Frontal cortex (tissue), 3 donors: ENCODE measurements at regions not wholly inside any gene's neighbourhood (a gene's known extent, or its start where the extent isn't known, plus 50 kb on each side); places are given as distances from the start of the nearest gene placed in this dataset.

Experiments used
- DNase-seq, 2 donors: peaks; one replicate each; pipeline ENCODE4 v3.0.0; 2012; ENCODE audit warnings: low spot score in 2 of 2
- FAIRE-seq: peaks from 2 replicates; lab custom pipeline; 2012; peaks lifted over from hg19 to GRCh38; lab: Jason Lieb, UNC
- donor health status: control.
- donor health status: control.
- donor health status: control.

DNA sequence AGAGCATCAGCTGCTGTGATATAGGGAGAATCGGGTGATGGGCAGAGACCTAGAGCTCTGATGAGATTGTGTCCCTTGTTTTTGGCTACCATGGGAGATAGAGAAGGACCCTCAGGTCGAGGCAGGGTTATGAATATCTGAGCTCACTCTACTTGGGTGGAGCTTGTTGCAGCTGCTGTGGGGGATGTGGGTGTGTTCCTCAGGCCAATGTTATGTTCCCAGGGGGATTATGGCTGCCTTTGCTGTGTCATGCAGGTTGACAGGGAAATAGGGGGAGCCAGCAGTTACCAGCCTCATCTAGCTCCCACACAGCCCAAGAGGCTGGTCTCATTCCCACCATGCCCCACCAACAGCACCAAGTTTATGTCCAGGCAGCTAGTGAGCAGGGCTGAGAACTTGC, 131.5 kb downstream of the TRIM42 start:
- no peak for FAIRE-seq
- no peak for DNase-seq

DNA sequence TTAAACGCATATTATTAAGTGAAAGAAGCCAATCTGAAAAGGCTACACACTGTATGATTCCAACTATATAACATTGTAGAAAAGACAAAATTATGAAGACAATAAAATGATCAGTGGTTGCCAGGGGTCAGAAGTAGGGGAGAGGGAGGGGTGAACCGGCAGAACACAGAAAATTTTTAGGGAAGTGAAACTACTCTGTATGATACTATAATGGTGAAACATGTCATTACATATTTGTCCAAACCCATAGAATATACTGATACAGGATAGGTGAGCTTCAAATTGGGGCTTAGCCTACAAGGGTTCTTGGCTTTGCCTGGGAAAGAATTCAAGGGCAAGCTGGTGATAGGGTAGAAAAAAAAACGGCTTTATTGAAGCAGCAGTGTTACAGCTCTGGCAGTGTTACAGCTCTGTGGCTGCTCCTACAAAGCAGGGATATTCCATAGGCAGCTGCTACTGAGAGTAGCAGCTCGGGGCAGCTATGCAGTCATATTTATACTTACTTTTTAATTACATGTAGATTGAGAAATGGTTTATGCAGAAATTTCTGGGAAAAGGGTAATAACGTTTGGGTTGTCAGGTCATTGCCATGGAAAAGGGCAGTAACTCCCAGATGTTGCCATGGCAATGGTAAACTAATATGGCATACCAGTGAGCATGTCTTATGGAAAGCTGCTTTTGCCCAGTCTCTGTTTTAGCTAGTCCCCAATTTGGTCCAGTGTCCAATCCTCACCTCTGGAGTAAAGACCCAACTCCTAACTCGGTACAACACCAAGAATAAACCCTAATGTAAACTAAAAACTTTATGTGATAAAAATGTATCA, 125.1 kb upstream of the SLC25A36 start:
- FAIRE-seq (no peak), DNase-seq (no peak)

DNA sequence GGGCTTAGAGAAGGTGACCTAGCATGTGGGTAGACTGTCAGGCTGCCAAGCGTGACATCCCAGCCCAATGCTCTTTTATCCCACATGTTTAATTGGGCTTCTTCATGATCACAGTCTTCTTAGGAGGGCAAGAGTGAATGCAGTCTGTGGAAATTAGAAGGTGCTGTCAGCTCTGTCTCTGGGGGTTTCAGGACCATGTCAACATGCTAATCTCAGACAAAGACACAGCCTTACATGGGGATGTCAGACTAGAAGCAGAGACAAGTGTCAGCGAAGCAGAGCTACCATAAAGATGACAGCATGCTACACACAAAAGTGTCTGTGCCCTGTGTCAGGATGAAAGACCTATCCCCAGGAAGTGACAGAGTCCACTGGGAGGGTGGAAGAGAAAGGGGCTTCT, 120.1 kb upstream of the SLC25A36 start:
- DNase-seq = no peak
- no peak for FAIRE-seq

DNA sequence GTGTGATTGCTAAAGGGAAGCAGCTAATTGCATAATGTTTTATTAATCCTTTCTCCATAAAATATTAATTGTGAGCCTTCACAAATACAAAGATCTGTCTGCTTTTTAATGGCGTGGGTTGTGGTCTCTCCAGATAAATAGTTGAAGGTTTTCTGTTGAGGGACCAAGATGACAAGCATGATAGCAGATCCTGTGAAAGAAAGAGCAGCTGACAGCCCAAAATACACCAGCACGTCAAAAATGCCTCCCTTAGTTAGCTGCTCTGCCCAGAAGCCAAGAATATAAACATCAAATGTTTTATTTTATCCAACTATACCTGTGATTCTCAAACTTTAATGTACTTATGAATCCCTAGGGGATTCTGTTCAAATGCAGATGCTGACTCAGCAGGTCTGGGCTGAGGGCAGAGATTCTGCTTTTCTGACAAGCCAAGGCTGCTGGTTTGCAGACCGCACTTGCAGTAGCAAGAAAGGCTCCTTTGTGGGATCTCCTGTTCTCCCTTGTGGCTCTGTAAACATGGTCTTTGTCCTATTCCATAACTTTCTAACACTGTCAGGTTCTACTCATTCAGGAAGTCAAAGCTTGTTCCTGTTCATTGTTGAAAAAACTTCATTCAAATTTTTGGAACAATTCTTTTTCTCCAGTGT, 119.1 kb upstream of the SLC25A36 start:
- FAIRE-seq (no peak), DNase-seq (no peak)

DNA sequence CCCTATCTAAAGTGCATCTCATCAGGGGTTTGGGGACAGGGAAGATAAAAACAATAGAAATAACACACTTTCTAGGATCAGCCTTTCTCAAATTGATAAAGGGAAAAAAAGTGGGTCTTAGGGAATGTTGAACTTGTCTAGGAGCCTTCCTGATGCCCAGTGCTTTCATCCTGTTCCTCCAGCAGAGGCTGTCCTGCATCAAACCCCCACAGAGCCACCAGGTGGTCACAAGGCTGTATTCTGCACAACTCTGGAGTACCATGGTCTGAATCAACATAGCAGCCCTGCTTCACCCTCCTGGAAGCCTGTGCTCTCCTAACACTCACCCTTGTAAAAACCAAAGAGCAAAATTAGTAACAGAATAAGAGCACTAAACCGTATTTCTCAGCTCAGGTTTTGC, 118.5 kb upstream of the SLC25A36 start:
- DNase-seq = no peak
- no peak for FAIRE-seq

DNA sequence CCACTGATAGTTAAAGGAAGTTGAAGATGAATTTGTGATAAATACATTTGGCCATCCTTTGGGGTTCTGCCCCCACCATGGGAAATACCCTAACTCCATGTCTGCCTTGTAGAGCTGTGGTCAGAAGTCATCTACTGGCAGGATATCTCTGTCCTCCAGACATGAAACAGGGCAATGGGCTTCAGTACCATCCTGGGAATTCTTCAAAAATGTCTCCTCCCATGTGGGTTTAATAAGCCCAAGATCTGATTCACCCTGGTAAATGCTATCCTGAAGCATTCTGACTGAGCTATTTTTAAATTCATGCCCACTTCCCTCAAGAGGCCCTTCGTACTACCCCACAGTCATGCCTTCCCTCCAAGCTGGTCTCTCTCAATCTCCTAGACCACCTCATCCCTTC, 113.7 kb upstream of the SLC25A36 start:
- no peak for DNase-seq
- no peak for FAIRE-seq

DNA sequence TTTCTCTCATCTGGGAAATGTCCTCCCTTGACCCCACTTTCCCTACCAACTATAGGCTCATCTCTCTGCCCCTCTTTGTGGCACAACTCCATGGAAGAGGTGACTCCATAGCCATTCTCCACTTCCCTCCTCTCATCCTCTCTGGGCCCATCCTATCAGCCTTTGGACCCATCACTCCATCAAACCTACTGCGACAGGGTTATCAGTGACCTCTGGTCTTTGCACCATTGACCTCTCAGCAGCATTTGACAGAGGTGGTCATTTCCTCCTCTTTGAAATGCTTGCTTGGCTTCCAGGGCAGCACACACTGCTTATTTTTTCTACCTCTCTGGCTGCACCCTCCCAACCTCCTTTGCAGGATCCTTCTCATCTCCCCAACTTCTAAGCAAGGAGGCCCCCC, 113.1 kb upstream of the SLC25A36 start:
- FAIRE-seq = no peak

DNA sequence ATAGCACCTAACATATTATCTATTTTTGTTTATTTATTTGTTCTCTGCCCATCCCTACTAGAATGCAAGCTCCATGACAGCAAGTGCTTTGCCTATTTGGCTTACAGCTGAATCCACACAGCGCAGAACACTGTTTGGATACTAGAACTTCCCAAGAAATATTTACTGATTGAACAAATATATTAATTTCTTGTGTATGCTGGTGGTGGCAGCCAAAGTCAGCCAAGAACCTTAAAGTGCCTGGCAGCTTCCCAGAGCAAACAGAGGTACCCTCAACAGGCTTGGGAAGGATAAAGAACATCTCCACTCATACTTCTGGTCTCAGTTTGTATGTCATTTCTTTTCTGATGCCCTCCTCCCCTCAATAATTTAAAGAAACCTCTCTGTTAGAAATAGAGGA, 111.8 kb upstream of the SLC25A36 start:
- no peak for FAIRE-seq
- DNase-seq = no peak

More for the DNA sequence above, 113.1 kb upstream of the SLC25A36 start:
- DNase-seq = no peak

DNA sequence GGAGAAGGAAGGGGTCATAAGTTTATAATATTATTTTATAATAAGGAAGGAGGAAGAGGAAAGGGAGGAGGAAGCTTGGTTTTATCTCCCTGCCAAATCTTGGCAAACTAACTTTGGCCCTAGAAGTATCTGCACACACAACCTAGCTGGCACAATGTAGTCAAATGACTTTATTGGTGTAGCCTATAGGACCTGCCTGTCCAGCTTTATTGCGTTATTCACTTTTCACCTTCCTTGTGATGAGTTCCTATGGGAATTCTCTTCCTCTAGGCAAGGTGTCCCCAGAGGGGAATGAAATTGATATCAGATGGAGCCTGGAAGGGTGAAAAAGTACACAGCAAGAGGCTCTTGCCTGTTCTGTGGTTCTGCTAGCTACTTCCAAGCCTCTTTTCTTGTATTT, 111.2 kb upstream of the SLC25A36 start:
- FAIRE-seq (no peak), DNase-seq (no peak)

DNA sequence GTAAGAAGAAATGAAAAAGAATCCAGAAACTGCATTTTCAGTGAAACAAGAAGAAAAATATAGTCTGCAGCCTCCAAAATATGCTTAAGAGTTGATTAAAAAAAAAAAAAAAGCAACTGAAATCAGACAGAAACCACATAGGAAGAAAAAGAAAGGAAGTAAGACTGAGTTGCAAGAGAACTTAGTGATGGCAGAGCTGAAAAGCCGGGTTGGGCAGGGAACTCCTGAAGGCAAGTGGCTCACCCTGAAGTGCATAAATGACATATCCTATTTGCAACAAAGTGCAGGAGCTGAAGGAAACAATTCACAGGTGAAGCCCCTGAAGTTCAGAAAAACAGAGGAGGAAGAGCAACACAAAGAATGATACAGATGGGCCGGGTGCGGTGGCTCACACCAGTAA, 108.8 kb upstream of the SLC25A36 start:
- no peak for FAIRE-seq

DNA sequence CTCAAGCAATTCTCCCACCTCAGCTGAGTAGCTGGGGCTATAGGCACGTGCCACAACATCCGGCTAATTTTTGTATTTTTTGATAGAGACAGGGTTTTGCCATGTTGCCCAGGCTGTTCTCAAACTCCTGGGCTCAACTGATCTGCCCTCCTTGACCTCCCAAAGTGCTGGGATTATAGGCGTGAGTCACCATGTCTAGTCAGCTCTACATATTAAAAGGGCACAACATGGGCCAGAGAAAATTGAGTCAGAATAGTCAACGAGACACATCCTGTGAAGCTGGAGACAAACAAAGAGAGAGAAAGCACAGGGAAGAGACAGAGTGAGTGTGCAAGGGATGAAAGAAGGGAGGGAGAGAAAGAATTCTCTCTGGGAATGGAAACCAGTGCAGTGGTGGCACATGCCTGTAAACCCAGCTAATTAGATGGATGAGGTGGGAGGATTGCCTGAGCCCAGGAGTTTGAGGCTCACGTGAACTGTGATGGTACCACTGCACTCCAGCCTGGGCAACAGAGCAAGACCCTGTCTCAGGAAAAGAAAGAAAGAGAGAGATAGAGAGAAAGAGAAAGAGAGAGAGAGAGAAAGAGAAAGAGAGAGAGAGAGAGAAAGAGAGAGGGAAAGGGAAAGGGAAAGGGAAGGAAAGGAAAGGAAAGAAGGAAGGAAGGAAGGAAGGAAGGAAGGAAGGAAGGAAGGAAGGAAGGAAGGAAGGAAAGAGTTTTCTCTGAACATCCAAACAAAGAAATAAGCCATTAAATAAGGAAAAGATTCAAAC, 107.2 kb upstream of the SLC25A36 start:
- FAIRE-seq = no peak
- DNase-seq = no peak

More for the DNA sequence above, 108.8 kb upstream of the SLC25A36 start:
- DNase-seq = no peak

DNA sequence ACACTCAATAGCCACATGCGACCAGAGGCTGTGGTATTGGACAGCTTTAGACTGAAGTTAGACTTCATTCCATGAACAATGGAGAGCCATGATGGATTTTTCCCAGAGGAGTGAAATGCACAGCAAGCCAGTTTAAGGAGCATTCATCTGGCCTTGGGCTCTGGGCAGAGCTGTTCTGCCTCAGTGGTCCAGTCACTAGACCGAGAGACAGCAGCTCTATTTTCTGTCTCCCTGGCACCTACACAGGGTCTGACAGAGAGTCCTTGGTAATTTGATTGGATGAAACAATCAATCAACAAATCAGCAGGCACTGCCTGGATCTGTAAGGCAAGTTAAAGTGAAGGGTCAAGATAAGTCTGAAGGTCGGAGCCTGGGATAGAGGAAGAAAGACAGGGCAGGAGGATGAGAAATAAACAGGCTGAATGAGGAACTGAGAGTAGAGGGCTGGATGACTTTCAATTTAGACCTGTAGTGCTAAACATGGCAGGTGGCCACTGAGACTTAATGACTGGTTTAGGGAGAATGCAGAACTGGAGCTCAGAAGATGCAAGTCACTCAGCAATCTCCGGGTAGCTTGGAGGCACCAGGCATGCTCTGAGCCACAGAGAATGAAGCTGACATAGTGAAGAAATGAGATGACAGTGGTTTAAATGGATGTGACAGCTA, 98.5 kb upstream of the SLC25A36 start:
- no peak for DNase-seq
- FAIRE-seq = no peak

DNA sequence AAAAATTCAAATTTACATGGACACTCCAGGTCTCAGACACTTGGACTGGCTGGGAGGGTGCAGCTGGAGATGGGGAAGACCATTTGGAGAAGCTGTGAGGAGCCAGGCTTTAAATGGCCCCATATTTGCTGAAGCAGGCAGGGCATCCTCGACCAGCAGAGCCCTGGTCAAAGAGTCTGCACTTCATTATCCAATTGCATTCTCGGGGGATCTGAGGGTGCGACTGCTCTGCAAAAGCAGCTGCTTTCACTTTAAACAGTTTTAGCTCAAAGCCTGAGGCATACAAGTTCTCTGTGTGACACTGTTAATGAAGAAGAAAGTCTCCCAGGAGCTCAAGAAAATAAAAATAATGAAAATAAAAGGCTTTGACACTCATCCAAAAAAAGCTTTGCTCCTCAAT, 98.0 kb upstream of the SLC25A36 start:
- DNase-seq (no peak), FAIRE-seq (no peak)

DNA sequence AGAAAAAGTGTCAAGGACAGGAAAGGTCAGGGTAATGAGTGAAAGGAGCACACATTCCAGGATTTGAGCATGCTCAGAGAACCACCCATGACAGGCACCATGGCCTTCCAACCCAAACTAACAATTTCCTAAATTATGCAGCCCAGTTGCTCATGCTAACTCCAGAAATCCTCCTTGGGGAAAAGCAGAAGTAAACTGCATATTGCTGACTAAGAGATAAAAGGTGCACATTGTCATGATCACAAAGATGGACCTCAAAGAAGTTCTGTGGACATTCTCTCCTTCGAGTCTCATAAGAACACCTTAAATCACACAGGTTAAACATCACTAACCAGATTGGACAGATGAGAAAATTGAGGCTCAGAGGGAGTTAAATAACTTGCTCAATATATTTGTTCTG, 97.6 kb upstream of the SLC25A36 start:
- FAIRE-seq (no peak), DNase-seq (no peak)

DNA sequence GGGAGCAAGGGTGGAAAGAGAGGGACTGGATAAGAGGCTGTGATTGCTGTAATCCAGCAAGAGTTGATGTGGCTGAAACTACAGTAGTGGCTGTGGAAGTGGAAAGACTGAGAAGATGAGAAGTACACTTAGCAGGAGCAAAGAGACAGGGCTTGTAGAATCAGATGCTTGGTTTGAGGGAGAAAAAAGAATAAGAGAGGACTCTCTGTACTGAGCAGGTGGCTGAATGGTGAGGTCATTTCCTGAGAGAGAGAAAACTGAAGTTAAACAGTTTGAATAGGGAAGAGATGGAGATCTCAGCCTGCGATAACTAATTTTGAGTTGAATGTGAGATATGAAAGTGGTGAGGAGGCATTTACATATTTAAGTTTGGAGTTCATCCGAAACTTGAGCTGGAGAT, 95.8 kb upstream of the SLC25A36 start:
- no peak for FAIRE-seq
- DNase-seq = no peak

DNA sequence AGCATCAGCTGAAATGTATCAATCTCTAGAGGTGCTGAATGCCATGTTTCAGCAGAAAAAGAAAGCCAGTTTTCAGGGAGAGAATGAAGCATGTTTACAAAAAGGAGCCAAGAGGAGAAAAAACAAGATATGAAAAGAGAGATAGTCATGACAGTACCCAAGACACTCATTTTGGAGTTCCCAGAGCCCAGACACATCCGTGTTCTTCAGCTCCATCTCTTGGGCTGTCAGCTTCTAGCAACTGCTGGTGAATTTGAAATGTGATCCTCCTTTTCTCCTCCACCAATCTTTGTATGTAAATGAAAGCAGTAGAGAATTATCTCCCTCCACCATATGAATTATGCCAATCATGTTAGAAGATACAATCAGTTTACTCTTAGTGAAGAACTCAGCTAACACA, 93.0 kb upstream of the SLC25A36 start:
- DNase-seq = no peak
- FAIRE-seq = no peak

DNA sequence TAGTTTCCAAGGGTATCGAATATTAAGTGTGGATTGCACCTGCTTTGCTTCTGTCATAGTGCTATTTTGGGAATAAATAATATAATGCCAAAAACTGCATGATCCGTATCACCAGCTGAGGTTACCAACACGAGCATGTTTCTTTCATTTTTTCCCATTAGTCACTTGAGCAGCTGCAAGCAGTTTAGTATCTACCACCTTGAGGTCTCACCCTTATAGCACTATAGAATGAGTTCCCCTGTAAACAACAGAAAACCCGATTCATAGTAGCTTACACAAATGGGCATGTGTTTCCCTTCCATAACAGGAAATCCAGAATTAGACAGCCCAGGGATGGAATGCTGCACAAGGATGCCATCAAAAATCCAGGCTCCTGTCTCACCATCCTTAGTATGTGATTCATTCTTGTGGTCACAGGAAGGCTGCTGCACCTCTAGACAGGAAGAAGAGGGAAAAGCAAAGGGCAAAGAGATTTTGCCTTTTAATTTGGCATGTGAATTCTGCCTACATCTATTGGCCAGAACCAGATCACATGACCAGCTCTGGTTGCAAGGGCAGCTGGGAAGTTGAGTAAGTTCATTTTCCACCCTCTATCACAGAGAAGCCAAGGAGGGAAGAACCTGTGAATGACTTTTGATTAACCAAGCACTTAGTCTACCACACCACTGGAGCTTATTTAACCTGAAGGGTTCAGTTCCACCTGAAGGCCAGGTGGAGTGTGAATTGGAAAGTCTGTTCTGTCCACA, 91.3 kb upstream of the SLC25A36 start:
- no peak for DNase-seq
- no peak for FAIRE-seq

DNA sequence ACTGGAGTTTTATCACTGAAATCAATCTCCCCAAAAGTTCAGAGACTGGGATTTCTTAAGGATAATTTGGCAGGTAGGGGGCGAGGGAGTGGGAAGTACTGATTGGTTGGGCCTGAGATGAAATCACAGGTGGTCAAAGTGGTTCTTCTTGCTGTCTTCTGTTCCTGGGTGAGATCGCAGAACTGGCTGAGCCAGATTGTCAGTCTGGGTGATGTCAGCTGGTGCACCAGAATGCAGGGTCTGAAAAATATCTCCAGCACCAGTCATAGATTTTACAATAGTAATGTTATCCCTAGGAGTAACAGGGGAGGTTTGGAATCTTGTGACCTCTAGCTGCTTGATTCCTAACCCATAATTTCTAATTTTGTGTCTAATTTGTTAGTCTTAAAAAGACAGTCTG, 86.7 kb upstream of the SLC25A36 start:
- DNase-seq (no peak), FAIRE-seq (no peak)

DNA sequence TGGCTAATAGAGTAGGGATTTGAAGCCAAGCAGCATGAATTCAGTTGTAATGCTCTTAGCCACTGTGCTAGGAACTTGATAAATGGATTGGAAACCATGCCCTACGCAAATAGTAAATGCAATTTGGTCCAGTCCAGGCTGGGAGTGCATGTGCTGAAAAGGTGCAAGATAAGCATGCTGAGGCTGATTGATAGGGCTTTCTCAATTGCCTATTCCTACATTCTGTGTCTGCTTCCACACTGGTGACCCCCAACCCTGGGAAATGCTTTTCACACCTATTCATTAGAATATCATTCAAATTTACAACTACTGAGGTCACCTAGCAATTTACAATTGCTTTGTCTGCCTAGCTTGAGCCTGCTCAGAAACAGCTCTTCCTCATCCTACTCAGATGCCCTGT, 84.7 kb upstream of the SLC25A36 start:
- FAIRE-seq (no peak), DNase-seq (no peak)

DNA sequence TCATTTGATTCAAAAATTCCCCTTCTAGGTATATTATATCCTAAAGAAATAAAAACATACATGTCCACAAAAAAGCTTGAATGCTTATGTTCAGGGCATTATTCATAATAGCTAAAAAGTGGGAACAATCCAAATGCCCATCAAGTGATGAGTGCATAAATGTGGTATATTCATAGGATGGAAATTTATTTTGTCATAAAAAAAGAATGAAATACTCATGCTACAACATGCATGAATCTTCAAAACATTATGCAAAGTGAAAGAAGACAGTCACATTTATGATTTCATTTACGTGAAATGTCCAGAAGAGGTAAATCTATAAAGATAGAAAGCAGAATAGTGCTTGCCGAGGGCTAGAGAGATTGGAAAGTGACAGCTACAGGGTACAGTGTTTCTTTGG, 83.6 kb upstream of the SLC25A36 start:
- no peak for DNase-seq
- no peak for FAIRE-seq
